ENCODE measurements at regions not wholly inside any gene's neighbourhood (a gene's known extent, or its start where the extent isn't known, plus 50 kb on each side); places are given as distances from the start of the nearest gene placed in this dataset.
A peak's percentile ranks its signal among the peaks of the same experiment; 100 is the strongest.
"Not testable (repeated sequence)": the region's sequence is repeated elsewhere in the genome, so short reads cannot be mapped to it uniquely, and the experiment has no call there.

DNA sequence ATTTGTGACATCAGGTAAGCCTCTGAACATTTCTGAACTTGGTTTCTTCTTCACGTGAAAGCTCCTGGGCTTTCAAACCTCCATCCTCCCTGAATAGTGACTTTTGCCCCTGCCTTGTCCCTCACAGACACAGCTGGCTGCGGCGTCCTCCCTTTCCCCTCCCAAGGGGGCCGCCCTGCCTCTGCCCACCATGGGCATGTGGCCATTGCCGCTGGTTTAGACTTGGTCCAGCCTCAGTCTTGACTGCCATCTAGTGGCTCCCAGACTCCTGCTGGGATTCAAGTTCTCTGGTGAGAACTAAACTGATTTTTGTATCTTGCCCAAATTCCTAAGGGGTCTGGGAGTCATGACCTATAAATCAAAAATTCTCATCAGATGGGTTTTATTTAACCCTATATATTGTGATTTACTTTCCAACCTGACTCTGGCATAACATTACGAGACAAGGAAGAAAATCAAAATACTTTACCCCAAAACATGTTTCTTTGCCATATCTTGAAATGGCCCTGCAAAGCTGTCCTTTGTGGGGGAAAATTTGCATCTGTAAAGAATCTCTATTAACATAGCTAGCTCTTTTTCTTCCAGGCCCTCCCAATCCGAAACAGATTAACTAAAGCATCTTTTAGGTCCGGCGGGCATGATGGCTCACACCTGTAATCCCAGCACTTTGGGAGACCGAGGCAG, 73.9 kb upstream of the SEC14L1 start:
- H3K4me2 ChIP-seq (ENCODE audit: low read depth, low read length); H3K4ac ChIP-seq (ENCODE audit: low read depth, low read length); H3K56ac ChIP-seq (ENCODE audit: extremely low read depth, insufficient read depth, low read length); H2BK5ac ChIP-seq (ENCODE audit: low read depth, low read length, poor library complexity, severe bottlenecking); H2BK20ac ChIP-seq (ENCODE audit: low read depth, low read length); H3K36me3 ChIP-seq (ENCODE audit: control insufficient read depth, insufficient read depth, low read length); H3K23ac ChIP-seq (ENCODE audit: low read depth, low read length); H3K27ac ChIP-seq (ENCODE audit: insufficient read depth, low read length); H4K91ac ChIP-seq (ENCODE audit: insufficient read depth, low read depth, low read length); H3K9ac ChIP-seq (ENCODE audit: low read depth, low read length); H4K20me1 ChIP-seq (ENCODE audit: insufficient read depth, low read length); H2AK5ac ChIP-seq (ENCODE audit: low read depth, low read length); POLR2A ChIA-PET (ENCODE audit: unreplicated experiment); in situ Hi-C loops (cut with MboI; ENCODE audit: low sequenced_read_pairs); H3K18ac ChIP-seq (ENCODE audit: low read depth, low read length); H3K9me3 ChIP-seq (ENCODE audit: control insufficient read depth, insufficient read depth, low read length); H2BK120ac ChIP-seq (ENCODE audit: low read depth, low read length); H3K14ac ChIP-seq (replicated peaks; ENCODE audit: low read depth, low read length); H3K9me1 ChIP-seq (ENCODE audit: insufficient read depth, low read length); H4K8ac ChIP-seq (ENCODE audit: low read depth in 2 of 2, low read length in 2 of 2); H3K79me1 ChIP-seq (ENCODE audit: low read depth in 1 of 2, low read length in 2 of 2); dilution Hi-C loops (cut with HindIII; ENCODE audit: low sequenced_read_pairs, unreplicated experiment); H3K4me3 ChIP-seq (ENCODE audit: insufficient read depth, low read depth, low read length); H4K5ac ChIP-seq (ENCODE audit: low read depth, low read length); H2BK15ac ChIP-seq (ENCODE audit: low read depth, low read length); H2AK9ac ChIP-seq (replicated peaks; ENCODE audit: low read depth, low read length, poor library complexity); BruUV-seq (replicated peaks); H3K4me1 ChIP-seq (ENCODE audit: control insufficient read depth, insufficient read depth, low read length): not testable (repeated sequence)
- intact Hi-C loops (cut with micrococcal nuclease), result loop anchor here (1.0 to 10.0 kb wide), 3 partner anchors 251 to 532 kb away; partner anchors contain the start of genes CYGB, JMJD6 and METTL23
- 11% methylated on average over 1 of the region's 10 CpGs; no CpG with 5 or more reads in 1 of the 2 experiments for WGBS, 2 experiments (ENCODE audit: extremely low coverage in 2 of 2, insufficient read length in 1 of 2)
- Histone ChIP-seq H2AFZ (replicated peaks; ENCODE audit: low read length, poor library complexity) (peak overlapping the region; percentile 64), H3K27me3 (ENCODE audit: control insufficient read depth, insufficient read depth, low read length) (peaks cover 44% of the 10 kb centered on the region)
- ATAC-seq (ENCODE audit: low read depth) (peak; percentile 96), DNase-seq (peak; percentile 55)
- TF ChIP-seq, protein P1, sequence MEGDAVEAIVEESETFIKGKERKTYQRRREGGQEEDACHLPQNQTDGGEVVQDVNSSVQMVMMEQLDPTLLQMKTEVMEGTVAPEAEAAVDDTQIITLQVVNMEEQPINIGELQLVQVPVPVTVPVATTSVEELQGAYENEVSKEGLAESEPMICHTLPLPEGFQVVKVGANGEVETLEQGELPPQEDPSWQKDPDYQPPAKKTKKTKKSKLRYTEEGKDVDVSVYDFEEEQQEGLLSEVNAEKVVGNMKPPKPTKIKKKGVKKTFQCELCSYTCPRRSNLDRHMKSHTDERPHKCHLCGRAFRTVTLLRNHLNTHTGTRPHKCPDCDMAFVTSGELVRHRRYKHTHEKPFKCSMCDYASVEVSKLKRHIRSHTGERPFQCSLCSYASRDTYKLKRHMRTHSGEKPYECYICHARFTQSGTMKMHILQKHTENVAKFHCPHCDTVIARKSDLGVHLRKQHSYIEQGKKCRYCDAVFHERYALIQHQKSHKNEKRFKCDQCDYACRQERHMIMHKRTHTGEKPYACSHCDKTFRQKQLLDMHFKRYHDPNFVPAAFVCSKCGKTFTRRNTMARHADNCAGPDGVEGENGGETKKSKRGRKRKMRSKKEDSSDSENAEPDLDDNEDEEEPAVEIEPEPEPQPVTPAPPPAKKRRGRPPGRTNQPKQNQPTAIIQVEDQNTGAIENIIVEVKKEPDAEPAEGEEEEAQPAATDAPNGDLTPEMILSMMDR (conservative IDR thresholded peaks at IDR 0.05; ENCODE audit: low read depth, low read length), result peak; percentile 81
- TF ChIP-seq, protein P2, sequence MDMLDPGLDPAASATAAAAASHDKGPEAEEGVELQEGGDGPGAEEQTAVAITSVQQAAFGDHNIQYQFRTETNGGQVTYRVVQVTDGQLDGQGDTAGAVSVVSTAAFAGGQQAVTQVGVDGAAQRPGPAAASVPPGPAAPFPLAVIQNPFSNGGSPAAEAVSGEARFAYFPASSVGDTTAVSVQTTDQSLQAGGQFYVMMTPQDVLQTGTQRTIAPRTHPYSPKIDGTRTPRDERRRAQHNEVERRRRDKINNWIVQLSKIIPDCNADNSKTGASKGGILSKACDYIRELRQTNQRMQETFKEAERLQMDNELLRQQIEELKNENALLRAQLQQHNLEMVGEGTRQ (IDR thresholded peaks at IDR 0.05; ENCODE audit: low read depth, low read length), result peak; percentile 25; the same call in 1 of the 2 replicates
- TF ChIP-seq RAD21 (IDR thresholded peaks at IDR 0.05; ENCODE audit: low read length), result peak; percentile 88
- peak; percentile 67 for TF ChIP-seq SMC3 (IDR thresholded peaks at IDR 0.05; ENCODE audit: low read depth, low read length)
- CTCF ChIA-PET, result interaction anchor here (1.6 to 1.9 kb wide), 3 partner anchors 9 to 199 kb away, joined by 6 to 8 read pairs (median 7); partner anchors contain the start of gene MGAT5B

All from IMR-90 (cell line).